ENCODE measurements at regions not wholly inside any gene's neighbourhood (a gene's known extent, or its start where the extent isn't known, plus 50 kb on each side); places are given as distances from the start of the nearest gene placed in this dataset.
"Not testable (repeated sequence)": the region's sequence is repeated elsewhere in the genome, so short reads cannot be mapped to it uniquely, and the experiment has no call there.

DNA sequence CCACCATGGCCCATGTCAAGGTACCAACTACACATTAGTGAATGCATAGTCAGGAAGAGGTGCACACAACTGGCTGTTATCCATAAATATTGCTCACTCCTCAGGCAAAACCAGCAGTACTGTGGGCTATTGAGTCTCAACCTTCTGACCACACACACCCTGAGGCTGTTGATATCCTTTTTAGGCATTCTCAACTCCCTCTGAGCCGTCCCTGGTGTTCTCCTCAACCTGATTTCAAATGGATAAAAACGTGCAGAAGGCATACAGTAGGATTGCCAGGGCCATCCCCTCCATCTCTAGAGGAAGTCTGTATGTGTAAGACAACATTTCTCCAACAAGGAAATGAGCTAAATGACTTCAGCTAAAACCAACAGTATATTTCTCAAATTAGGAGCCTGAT, 98.7 kb upstream of the KLHL13 start:
- no peak for DNase-seq (ENCODE audit: low spot score)

DNA sequence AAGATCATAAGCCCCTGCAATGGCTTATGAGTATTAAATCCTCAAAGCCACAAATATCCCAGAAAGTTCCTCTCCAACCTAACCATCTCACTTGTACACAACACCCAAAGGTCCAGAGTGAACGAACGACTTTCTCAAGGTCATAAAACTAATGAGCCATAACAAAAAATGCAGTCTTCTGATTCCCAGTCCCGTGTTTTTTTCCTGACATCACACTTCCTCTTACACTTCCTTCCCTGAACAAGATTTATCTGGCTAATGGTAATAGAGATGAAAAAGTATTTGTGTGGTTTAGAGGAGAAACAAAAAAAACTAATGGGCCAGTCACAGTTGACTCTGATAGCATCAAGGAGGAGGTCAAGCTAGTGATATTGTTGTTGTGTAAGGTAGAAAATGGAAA, 99.5 kb upstream of the KLHL13 start:
- DNase-seq (ENCODE audit: low spot score), result no peak

DNA sequence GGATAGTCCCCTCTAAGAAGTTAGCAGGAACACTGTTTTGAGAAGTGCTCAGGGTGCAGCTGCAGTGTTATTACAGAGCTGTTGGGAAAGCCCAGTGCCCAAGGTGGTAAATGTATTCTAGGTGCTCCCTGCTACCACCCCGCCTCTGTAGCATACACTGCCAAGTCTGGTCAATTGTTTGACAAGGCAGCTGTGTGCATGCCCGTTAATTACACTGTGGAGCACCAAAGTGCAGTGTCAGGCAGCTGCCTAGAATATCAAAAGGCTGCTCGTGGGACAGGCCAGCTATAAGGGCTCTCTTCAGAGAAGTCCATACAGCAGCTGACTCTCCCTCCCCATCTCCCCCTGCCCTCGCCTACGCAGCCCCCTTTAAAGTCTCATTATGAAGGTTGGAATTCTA, 99.9 kb upstream of the KLHL13 start:
- DNase-seq (ENCODE audit: low spot score), result no peak

DNA sequence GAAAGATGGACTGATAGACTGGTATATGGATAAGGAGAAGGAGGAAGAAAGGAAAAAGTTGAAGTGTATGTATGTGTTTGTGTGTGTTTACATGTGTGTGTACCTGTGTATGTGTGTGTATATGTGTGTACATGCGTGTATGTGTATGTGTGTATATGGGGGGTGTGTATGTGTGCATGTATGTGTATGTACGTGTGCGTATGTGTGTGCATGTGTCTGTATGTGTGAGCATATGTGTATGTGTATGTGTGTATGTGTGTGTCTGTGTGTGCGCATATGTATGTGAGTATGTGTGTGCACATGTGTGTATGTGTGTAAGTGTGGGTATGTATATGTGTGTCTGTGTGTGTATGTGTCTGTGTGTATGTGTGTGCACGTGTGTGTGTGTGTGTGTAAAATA, 101.5 kb upstream of the KLHL13 start:
- no peak for DNase-seq (ENCODE audit: low spot score)

DNA sequence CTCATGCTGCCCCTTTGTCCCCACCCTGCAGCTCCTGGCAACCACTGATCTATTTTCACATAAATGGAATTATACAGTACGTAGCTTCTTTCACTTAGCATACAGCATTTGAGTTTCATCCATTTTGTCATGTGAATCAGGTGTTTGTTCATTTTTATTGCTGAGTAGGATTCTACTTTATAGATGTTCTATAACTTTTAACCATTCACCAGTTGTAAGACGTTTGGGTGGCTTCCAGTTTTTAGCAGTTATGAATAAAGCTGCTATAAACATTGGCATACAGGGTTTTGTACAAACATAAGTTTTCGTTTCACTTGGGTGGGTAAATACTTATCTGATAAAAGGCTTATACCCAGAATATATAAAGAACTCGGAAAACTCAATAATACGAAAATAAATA, 102.3 kb upstream of the KLHL13 start:
- DNase-seq (ENCODE audit: low spot score), result no peak

DNA sequence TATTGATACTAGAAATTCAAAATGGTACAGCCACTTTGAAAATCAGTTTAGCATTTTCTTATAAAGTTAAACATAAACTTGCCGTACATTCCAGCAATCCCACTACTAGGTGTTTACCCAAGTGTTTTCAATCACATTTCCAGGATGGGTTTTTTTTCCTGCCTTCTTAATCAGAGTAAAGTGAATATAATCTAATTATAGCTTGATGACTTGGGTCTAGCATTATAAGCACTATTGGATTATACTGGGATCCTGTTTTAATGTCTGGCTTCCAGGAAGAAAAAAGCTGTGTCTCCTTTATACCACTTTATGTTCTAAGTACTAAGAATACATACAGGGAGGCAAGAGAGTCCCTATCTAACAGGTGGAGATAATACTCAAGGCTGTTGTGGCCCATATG, 103.3 kb upstream of the KLHL13 start:
- DNase-seq (ENCODE audit: low spot score), result no peak

DNA sequence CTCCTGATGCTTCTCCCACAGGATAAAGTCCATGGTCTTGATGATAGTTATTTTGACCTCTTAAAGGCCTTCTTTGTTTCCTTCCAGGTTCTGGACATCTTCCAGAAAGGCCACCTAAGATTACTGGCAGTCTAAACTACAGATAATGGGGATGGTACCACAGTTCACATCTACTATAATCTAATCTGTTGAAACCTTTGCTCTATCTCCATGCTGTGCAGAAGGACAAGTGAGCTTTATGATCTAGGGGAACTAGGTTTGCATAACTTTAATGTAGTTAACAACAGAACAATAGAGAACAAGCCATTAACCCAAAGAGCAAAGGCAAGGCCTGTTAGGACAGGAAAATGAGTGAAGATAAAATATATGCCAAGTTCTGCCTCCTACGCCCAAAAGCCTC, 103.9 kb upstream of the KLHL13 start:
- no peak for DNase-seq (ENCODE audit: low spot score)

DNA sequence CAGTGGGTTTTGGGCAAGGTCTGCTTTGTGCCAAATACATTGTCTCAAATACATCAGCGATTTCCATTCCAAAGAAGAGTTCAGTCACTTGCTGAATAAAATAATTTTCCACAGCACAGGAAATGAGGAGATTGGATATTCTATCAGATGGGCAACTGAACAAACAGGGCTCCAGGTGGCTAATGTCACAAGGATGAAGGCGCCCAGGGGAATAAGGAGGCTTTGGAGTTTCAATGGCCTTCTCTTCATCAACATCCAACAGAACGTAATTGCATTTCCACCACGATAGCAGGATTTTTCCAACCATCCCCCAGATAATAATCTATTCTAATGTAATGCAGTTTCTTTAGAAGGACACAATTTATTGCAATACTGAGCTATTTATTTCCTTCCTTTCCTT, 104.7 kb upstream of the KLHL13 start:
- DNase-seq (ENCODE audit: low spot score), result no peak

DNA sequence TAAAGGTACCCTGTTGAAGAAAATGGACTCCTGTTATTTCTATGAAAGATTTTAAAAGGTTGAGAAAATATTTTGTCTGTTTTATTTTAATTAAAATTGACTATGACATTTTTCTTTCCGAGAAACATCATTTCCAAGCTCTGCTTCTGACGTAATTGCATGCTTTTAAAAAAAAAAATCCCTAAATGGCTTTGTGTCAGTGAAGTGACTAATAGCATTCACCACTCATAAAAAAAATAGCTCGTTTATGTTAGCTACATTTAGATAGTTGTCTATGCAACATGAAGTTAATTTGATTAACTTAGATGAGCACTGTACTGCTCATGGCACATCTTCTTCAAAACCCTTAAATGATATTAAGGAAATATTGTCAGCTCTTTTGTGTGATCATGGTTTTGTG, 105.1 kb upstream of the KLHL13 start:
- no peak for DNase-seq (ENCODE audit: low spot score)

DNA sequence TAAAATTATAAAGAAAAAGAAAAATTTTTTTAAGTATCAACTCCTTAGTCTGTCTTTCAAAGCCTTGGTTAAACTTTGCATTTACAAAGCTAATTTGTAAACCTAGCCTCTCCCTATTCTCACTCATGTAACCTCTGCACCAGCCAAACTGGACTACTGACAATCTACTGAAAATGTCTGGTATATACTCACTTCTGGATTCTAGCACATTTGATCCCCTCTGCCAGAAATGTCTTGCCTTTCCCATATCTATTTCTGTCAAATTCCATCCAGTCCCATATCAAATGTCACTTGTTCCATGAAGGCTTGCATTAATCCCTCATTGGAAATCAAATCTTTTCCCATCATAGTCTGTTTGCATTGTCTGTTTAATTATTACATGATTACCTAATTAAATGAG, 105.8 kb upstream of the KLHL13 start:
- DNase-seq (ENCODE audit: low spot score), result no peak

DNA sequence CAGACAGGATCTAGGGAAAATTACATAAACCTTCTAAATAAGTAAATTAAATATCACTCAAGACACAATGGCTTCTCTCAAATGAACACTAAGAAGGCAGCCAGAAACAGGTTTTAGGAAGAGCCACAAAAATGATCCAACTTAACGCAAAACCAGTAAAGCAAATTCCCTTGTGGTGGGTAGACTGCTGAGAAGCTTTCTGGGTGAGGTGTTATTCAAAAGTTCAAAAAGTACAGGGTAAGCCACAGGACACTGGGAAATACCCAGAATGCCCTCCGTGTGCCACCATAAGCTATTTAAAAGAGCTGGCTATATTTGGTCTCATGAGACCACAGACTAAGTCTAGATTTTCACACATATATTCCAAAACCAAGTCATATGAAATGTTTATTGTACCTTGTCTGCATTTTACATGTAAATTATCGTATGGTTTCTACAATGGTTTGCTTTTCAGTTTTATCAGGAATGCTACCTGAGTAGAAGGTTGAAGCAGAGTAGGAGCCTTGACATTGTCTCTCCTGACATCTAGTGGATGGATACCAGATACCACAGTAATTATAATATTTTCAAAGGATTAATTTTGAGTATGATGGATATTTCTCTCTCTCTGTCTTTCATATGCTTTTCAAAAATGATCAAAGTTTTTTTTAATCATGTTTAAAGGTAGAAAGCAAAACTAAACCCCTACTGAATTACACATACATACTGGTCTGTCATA, 109.3 kb upstream of the KLHL13 start:
- DNase-seq (ENCODE audit: low spot score), result peak; percentile 3

DNA sequence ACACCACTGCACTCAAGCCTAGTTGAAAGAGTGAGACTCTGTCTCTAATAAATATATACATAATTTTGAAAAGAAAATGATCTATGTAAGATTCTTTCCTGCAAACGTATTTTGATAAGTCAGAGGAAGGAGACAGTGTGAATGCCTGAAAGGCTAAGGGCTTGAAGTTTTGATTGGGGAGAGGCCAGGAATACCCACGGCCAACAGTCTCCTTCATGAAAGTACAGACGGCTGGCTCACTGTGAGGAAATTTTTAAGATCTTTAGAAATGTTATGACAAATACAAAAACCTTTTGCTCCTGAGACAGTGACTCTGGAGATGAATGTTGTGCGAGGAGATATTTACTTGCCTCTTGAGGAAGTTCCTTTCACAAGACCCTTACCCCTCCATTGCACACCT, 111.4 kb upstream of the KLHL13 start:
- DNase-seq (ENCODE audit: low spot score), result no peak

DNA sequence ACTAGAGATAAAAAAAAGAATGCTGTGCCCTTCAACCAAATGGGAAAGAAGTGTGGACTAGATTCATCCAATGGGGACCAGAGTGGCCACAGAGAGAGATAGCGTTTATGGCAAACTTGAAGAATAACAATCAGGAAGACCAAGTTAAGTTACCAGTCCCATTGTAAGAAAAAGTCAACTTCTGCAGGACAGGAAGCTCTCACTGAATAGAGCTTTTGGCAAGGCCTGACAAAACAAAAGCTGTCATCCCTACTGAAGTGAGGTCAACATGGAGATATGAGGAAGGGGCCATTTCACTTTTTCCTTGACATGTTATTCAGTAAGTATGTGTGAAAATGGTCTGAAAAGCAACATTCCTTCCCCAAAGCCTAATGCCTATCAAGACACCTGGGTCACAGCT, 111.8 kb upstream of the KLHL13 start:
- DNase-seq (ENCODE audit: low spot score), result no peak

DNA sequence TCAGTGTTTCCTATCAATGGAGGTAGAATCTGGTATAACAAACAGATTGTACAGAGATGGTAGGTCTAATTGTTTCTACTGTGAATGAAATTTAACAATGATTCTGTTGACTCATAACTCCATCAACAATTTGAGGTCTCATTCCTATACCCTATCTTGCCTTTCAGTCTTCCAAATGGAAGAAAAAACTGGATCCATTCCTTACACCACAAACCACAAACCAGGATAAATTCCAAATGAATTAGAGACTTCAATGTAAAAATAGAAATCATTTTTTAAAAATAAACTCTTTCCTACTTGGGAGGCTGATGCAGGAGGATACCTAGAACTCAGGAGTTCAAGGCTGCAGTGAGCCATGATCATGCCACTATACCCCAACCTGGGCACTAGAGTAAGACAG, 114.4 kb upstream of the WDR44 start:
- no peak for DNase-seq (ENCODE audit: low spot score)

DNA sequence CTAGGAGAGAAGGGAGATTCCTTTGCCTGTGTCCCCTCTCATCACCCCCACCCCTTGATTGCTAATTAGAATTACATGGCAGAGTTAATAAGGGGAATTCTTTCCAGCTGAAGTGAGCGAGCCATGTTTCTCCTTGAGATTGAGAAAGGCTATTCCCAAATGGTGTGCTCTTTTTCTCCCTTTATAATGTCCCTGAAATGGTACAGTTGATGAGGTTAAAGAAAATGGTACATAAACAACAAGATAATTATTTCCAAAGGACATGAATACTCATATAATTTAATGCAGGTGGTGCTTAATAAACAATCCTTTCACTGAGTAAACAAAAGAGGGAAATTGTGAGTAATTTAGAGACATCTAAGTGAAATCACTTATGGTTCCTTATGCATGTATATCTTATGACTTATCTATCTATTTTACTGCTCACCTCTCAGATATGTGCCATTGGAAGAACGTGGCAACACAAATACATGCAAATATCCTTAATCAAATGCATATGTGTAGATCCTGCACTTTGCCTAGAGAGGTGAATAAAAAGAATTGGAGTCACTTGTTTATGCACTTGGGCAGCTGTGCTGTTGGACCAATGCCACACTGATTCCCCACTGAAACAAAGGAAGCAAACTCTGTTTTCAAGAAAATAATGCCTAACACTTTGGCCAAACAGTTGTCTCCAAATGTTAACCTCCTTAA, 106.6 kb upstream of the WDR44 start:
- DNase-seq (ENCODE audit: low spot score), result no peak

DNA sequence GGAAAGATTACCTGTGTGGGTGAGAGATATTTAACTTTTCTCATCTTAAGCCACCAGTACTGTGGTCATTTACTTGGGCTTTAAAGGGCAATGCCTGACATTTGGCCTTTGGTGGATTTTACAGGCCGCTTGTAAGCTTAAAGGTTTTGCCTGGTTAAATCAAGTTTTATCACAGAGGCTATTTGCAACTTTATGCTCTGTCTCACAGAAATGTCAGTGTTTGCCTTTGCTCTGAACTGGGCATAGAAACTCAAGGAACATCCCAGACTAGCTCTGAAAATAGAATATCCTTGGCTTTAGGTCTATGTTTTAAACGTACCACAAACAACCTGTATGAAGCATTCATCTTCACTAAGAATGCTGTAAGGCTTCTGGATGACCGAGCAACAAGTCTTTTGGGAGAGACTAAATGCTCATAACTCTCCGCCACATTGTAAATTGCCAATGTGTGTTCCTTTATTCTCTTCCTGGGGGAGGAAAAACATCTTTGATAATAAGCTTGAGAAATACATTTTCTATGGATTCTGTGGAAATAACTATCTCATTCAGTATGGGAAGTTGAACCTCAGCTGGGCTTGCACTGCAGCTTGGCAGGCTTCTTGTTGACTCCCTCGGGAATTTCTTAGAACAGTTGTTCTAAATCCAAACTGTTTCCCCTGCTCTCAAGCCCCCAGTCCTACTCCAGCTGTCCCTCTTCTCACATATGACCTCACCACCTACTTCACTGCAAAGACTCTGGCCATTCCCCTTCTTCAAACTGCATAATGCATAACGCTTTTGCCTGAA, 105.8 kb upstream of the WDR44 start:
- no peak for DNase-seq (ENCODE audit: low spot score)

DNA sequence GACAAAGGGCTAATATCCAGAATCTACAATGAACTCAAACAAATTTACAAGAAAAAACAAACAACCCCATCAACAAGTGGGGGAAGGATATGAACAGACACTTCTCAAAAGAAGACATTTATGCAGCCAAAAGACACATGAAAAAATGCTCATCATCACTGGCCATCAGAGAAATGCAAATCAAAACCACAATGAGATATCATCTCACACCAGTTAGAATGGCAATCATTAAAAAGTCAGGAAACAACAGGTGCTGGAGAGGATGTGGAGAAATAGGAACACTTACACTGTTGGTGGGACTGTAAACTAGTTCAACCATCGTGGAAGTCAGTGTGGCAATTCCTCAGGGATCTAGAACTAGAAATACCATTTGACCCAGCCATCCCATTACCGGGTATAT, 98.9 kb upstream of the WDR44 start:
- DNase-seq (ENCODE audit: low spot score), result not testable (repeated sequence)

DNA sequence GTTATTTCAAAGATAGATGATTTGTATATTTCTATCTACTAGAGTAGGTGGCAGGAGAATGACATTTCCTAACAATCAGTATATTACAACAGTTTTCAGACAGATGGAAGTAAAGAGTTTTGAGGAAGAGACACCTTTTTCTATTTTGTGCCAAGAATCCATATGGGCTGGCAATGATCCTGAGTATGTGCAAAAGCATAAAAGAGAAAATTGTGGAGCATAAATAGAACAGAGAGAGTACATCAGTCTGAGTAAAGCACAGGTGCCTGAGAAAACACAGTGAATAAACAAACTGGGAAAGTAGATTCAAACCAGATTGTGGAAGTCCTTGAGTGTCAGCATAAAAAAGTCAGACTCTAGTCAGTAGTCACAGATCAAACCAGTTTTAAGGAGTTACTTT, 96.8 kb upstream of the WDR44 start:
- no peak for DNase-seq (ENCODE audit: low spot score)

DNA sequence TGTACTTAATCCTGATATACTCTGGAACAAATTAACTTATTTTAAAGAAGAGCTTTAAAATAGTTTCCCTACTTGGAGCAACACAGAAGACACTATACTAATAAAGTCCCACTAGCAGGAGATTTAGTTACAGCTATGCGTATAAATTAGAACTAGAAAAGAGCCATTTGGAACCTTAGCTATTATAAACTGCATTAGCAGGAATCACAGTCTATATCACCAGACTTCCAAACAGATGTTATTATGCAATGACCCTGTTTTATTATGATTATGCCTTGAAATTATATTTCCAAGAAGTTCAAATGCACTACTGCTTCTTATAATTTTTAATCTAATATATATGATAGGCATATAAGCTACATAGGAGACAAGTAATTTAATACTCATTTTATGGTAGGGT, 95.5 kb upstream of the WDR44 start:
- DNase-seq (ENCODE audit: low spot score), result no peak

DNA sequence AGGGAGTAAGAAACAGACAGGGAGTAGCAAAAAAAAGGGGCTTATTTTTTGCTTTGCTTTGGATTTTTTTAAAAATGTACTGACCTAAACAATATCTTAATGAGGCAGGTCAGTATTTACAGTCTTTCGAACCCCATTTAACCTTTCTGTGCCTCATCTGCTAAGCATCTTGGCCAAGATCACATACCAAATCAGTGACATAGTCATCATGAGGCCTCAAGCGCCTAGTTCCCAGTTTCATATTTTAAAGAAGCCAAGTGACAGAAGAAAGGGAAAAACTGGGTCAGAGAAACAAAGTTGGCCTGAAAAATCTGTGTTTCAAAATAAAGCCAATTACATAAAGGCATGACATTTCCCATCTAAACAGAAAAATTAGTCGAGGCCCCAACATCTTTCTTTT, 94.6 kb upstream of the WDR44 start:
- no peak for DNase-seq (ENCODE audit: low spot score)

DNA sequence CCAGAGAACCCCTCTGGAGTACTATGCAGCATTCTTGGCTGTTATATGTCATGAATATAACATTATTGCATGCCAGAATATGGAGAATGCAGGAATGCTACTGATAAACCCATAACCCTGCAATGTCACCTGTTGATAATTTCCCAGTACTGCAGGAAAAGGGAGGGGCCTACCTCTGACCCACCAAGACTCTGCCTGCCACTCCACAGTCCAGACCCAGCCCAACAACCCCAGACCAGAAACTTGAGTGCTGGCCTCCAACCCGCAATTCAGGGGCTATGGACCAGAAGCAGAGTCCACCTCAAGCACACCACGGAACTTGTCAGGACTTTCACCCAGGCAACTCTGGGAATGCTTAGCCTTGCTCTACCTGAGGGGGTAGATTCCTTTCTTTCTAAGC, 92.9 kb upstream of the WDR44 start:
- DNase-seq (ENCODE audit: low spot score), result no peak

DNA sequence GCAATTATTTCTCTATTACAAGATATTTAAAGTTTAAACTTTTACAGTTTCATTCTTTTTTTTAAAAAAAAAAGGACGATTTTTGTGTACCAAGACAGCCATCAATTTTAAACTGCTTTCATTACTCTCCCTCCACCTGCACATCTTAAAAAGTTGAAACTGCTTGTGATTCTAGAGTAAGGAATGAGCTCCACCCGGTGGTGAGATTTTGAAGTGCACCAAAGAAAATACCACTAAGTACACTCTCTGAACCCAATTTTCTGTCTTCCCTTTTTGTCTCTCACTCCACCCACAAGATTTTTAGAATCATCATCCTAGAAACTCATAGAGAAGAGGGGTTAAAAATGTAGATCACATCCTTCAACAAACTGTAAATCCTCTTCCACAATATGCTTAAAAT, 91.3 kb upstream of the WDR44 start:
- peak; percentile 35 for DNase-seq (ENCODE audit: low spot score)

DNA sequence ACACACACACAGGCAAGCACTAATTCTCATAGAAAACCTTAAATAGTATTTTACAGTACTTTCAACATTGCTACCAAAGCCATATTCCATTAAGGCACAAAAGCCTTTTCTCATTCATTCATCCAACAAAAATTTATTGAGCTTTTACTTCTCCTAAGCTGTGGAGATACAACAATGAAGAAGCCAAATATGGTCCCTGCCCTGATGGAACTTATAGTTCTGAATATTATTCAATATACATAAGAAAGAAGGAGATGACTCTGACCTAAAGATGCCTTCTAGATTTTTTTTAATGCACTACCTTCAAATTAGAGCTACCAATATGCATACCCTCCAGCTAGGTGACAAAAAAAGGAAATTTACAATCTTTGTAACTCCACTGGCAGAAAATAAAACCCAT, 90.0 kb upstream of the WDR44 start:
- DNase-seq (ENCODE audit: low spot score), result no peak
